Hematopoietic multipotent progenitor cell (in vitro differentiated cells): ENCODE measurements at regions not wholly inside any gene's neighbourhood (a gene's known extent, or its start where the extent isn't known, plus 50 kb on each side); places are given as distances from the start of the nearest gene placed in this dataset.

Source experiments
- DNase-seq, 3 donors: peaks; one replicate each; pipeline ENCODE4 v3.0.0-alpha.2; 2011 to 2015; ENCODE audit warnings: low read depth in 2 of 3, low spot score in 2 of 3

DNA sequence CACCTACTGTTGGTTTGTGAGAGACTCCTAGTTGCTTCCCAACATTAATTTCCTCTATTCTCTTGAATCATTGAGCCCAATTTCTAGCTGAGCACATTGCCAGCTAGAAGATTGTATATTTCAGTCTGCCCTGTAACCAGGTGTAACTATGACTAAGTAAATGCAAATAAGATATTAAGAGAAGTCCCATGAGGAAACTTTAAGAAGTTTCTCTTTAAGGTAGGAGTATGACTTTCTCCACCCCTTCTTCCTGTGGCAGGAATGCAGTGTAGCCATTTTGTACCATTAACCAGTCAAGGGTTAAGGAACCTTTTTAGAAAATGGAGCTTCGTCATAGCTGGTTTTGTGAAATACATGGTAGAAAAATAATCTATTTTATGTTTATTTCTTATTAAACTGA, 534.2 kb upstream of the RGS18 start:
- DNase-seq = no peak

DNA sequence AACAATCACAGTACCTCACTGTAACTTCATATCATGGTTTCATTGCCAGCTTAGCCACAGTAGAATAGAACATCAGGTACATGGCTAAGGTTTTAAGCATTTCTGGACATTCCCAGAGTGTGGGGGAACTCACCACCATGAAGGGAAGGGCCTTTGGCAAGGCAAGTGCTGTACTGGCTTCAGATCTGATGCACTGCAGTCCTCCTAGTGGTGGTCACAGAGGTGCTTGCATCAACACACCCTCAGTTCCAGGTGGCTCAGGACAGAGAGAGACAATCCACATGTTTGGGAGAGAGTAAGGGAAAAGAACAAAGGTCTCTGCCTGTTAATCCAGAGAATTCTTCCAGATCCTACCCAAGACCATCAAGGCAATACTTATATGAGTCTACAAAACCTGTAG, 528.4 kb upstream of the RGS18 start:
- no peak for DNase-seq

DNA sequence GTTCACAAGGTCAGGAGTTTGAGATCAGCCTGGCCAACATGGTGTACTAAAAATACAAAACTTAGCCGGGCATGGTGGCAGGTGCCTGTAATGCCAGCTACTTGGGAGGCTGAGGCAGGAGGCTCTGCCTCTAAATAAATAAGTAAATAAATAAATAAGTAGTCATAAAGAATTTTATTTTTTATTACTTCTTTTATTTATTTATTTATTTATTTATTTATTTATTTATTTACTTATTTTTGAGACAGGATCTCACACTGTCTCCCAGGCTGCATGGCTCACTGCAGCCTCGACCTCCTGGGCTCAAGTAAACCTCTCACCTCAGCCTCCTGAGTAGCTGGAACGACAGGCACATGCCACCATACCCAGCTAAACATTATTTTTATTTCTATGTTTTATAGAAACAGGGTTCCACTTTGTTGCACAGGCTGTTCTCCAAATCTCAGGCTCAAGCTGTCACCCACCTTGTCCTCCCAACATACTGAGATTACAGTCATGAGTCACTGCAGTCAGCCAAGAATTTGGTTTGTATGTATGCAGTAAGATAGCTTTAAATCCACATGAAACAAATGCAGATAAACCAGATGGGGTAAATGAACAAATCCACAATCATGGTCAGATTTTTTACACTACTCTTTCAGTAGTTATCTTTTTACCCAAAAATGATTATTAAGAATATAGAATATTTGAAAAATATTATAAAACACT, 523.3 kb upstream of the RGS18 start:
- no peak for DNase-seq

DNA sequence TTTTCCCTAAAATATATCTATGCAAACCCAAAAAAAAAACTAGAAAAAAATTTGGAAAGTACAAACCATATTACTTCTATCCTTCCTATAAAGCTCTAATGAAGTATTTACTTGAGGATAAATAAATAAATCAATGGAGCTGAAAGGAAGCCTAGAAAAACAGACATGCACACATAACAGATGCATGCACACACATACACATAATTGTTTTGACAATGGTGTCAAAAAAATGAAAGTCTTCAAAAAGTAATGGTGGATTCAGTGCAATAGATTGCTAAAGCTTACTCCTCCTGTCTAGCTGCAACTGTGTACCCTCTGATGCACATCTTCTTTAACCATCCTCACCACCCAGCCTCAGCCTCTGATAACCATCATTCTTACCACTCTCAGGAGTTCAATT, 521.9 kb upstream of the RGS18 start:
- DNase-seq = no peak

DNA sequence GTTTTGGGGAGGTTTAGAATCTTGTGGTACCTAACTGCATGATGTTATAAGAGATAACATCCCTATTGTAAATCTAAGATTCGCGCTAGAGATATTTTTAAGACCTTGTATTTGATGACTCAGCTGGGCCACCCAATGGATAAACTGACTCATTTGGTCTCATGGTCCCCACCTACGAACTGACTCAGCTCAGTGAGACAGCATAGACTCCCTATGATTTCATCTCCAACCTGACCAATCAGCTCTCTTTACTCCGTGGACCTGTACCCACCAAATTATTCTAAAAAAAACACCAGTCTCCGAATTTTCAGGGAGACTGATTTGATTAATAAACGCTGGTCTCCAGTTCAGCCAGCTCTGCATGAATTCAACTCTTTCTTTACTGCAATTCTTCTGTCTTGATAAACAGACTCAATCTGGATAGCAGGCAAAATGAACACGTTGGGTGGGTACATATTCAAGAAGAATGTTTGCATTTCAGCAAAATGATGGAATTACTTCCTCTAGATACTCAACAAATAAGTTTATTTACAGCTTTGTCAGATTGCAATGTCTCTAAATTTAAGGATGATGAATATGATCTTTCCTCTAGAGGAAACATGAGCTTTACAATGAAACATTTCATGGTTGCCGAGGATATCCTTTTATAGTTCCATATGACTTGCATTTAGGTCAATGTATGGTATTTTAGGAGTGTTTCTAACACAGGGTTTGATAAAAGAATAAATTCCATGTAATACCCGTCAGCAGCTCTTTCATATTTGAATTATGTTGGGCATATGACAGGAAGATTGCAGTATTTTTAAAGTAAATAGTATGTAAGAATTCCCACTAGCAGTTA, 516.6 kb upstream of the RGS18 start:
- no peak for DNase-seq

DNA sequence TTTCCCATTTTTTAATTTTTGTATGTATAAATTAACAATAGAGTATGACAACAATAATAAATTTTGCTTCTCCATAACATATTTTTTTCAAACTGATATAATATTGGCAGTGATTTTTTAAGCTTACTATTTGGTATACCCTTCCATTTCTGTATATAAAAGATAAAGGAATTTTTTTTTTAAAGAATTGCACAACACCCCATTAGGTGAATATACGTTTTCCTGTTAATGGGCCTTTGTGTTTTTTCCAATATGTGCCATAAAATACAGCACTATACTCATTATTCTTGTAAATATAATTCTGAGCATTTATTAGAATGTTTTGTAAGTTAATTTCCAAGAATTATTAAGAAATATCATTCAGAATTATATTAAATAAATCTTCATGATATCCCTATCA, 515.2 kb upstream of the RGS18 start:
- DNase-seq = no peak

DNA sequence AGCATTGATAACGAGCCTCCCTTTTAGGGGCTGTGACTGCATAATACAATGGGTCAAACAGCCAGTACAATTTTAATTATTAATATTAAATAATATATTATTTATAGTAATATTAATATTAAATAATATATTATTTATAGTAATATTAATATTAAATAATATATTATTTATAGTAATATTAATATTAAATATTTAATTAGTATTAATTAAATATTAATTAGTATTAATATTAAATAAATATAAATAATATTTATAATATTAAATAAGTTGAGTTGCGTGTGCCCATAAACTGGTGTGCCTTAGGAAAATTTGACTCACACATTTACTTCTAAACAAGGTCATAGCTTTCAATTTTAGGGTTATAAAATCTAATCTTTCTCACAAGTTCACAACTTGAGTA, 509.3 kb upstream of the RGS18 start:
- no peak for DNase-seq

DNA sequence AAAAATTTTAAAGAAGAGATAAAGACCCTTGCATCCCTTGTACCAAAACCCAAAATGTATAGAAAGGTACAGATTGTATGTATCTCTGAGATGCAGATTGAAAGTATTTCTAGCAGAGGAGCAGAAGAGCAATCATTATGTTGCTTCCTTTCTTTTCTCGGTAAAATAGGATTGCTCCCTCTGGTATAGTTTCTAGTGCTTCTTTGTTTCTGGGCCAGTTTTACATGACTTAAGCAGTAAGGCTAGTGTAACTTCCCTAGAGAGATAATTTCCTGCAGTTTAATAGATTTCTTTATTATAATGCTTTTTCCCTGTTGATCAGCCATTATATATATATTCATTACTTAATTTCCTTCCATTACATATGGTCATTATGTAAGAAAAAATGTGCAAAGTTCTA, 496.2 kb upstream of the RGS18 start:
- DNase-seq = no peak

DNA sequence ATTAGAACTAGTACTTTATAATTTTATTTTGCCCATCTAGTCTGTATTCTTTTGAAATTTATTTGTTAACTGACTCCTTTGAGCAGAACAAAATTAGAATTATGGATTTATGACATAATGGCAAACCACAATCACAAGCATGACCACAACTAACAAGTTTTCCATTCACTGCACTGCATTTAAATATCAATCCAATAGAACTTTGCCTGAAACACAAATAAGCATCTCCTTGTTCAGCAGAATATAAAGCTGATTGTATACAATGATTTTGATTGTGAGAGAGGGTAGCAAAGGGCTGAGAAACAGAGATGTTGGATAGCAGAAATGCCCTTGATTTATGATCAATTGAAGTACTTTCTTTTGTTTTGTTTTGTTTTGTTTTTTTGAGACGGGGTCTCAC, 495.5 kb upstream of the RGS18 start:
- DNase-seq = no peak

DNA sequence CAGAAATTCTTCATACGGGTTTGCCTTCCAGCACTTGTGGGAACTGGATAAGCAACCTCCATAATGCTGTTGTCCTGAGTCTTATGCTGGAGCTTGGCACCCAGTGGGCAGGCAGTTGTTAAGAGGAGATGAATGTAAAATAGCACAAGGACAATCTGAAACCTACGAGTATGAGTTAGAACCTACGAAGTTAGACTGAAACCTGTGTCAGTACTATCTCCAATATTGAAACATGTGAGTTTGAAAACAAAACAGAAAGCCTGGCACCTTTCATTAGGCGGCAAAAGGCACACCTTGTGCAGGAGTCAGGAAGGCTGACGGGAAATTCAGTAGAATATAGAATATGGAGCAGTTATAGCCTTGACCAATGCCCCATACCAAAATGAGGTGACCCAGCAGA, 489.7 kb upstream of the RGS18 start:
- no peak for DNase-seq

DNA sequence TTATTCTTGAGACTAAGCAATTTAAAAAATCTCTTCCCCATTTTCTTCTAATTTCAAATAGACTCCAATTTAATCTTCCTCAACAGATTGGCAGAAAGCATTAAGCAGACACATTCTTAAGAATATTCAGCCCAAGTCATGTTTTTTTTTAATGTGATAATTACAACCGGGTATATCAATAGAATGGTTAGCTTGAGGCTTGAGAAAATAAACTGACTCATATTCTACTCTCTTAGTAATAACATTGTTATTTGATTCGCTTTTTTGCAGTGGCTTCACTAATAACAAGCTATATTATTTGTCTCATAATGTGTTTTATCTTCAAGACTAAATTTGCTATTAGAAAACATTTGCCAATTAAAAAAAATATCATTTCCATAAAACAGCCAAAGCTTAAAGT, 488.6 kb upstream of the RGS18 start:
- DNase-seq = no peak

DNA sequence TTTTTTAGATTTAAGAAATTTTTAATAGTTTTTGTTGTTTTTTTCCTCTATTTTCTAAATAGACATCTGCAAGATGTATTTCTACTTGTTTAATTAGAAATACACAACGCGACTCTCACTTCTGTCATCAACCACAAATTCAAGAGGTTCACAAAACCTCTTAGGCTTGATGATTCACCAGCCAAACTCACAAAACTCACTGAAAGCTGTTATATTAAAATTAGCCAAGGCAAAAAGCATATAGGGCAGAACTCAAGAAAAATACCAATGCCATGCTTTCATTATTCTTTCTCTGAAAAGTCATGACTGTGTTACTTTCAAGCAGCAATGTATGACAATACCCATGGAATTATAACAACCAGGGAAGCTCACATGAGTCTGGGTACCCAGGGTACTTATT, 487.0 kb upstream of the RGS18 start:
- no peak for DNase-seq

DNA sequence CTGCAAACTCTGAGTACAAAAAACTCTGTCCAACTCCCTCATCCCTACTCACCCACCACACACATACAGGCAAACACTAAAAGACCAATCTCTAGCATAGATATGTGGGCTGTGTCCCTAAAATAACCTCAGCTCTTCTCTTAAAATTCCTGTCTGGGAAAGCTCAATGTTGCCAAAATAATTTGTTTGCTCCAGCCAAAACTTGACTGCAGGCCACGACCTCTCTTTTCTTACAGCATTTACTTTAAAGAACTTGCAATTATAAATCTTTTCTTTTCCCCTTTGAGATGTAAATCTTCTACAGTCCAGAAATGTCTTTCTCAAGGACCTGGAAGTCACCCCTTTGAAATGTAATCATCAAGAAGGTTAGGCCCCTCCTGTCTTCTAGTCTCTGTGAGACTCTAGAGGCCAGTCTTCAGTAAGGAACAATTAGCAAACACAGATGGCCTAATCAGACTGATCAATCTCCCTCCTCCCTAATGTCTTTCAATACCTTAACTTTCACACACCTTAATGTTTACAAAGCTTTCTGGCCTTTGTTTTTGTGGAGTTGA, 483.6 kb upstream of the RGS18 start:
- no peak for DNase-seq

DNA sequence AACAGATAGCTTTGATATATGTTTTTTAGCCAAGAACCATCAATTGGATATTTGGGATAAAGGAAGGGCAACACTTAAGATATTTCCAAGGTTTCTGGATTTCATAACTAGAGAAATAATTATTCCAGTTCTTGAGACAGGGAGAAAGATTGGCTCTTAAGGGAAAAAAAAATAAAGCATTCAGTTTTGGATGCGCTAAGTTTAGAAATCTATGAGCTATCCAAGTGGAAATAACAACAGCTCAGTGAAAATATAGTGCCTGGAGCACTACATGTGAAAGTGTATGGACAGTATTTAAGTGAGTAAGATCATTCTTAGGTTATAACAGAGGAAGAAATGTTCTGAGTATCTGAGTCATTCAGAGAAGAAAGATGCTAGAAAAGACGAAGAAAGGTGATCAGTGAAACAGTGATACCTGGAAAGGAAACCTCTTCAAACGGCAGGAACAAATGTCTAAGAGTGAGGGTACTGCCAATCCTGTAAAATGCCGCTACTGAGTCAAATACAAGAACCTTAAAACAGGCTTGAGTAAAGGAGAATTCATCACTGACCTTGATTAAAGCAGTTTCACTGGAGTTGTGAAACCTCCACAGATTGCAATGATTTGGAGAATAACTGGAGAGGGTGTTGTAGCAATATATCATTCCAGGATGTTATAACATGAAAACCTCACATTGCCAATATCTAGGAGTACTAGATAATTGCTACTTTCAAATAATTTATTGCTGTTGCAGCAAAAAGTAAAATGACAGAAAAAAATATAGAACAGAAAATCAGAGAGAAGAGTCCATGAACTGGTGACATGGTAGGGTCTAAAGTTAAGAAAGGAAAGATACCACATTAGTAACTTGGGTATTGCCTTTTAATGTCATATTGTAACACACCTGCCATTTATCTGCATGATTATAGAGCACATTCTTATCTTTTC, 482.1 kb upstream of the RGS18 start:
- DNase-seq = no peak

DNA sequence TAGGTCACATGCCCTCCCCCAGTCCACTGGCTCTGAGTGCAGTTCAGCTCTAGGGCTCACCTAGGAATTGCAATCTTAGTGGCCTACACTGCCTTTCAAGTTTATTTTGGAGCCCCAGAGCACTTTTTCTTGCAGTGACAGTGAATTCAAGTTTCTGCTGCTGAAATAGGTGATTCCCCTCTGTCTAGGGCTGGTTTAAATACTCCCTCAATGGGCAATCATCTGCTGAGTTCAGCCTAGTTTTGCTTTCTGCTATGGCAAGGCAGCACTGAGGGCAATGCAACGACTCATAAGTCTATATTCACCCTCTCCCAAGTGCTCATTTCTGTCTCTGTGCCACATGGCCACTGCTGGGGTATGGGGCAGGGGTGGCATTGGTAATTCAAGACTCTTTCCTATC, 472.6 kb upstream of the RGS18 start:
- DNase-seq = no peak

DNA sequence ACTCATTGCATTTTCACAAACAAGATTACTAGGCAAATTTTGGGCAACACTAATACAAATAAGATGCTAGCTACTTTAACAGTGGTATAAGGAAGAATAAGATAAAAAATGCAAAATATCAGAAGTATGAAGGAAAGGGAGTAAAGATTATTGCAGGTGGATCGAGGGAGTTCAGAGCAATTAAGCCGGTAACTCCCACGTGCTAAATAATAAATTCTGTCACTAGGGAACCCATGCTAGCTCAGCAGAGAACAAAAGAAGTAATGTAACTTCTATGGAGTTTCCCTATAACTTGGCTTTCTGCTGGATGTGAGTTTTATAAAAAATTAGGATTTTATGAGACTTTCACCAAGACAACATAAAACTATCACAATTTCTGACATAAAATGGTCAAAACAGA, 470.5 kb upstream of the RGS18 start:
- DNase-seq = no peak

DNA sequence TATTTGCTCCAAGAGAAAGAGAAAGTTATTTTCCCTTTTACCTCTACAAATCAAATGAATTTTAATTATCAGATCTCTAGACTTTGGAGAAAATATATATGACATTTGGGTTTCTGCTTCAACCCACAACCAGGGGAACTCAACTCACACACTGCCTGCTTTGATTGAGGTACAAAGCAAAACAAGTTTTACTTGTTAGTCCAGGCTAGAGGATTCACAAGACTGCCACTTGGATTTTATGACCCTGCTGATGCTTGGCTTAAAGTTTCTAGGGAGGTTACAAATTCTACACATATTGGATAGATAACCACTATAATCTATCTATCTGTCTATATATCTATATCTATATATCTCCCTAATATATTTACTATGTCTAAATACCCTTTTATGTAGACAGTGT, 467.3 kb upstream of the RGS18 start:
- DNase-seq = no peak

DNA sequence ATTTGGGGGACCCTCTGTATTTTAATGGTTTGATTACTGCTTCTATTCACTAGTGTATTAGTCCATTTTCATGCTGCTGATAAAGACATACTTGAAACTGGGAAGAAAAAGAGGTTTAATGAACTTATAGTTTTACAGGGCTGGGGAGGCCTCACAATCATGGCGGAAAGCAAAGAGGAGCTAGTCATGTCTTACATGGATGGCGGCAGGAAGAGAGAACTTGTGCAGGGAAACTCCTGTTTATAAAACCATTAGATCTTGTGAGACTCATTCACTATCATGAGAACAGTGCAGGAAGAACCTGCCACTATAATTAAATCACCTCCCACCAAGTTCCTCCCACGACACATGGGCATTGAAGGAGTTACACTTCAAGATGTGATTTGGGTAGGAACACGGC, 464.5 kb upstream of the RGS18 start:
- DNase-seq = no peak

DNA sequence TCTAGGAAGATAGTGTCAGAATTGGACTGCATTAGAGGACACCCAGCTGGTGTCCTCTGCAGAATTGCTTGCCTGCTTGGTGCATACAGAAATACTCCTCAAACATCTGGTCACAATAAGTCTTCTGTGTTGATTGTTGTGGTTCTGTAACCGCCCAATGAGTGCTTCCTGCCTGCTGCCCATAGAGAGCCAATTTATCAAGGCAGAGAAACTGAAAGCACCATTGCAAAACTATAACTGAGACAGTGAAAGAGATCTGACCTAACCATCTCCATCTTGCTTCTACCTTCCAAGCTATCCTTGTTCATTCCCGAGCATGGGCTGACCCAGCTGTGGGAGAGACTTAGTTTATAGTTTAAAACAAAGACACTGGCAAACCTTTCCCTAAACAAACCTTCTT, 462.4 kb upstream of the RGS18 start:
- DNase-seq = peak in 2 of 3 donors; percentile 21 to 77

DNA sequence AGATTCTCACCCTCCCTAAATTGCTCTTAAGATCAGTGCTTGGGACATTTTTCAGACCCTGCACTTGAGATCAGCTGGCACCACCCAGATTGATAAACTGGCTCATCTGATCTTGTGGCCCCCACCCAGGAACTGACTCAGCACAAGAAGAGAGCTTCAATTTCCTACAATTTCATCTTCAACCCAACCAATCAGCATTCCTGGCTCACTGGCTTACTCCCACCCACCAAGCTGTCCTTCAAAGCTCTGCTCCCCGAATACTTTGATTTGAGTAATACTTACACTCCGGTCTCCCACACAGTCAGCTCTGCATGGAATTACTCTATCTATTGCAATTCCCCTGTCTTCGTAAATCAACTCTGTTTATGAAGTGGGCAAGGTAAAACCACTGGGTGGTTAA, 461.9 kb upstream of the RGS18 start:
- no peak for DNase-seq

DNA sequence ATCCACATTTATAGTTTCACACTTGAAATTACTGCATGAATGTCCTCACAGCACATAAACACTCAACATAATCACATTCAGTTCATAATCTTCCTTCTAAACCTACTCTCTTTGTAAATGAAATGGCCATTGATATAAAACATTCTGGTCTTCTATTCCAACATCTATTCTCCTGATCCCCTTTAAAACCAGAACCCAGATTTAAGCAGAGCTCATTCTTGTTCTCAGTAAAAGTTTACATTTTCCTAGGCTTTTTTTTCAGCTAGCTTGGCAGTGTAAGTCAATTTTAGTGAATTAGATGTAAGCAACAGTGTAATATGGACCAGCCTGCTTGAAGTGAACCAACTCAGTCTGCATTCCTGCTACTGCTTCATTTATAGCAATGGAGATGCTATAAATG, 460.7 kb upstream of the RGS18 start:
- DNase-seq = no peak
